ENCODE measurements at regions not wholly inside any gene's neighbourhood (a gene's known extent, or its start where the extent isn't known, plus 50 kb on each side); places are given as distances from the start of the nearest gene placed in this dataset.

DNA sequence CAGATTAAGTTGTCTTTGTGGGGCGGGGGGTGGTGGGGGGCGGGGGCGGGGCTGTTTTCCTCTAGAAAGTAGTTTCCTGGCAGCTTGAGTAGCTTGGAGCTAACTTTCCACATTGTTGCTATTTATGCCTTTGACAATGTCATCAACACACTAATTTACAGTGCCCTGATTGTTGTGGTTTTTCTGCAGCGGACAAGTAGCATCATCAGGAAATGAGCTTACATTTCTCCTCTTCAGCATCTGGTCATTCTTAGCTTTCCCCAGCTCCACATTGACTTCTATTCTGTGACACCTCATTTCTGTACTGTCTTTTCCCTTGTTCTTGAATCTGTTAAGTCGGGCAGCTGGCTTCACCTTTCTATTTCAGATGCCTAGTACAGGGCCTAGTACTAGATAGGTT lies 112.3 kb upstream of the RAD23B start:
- Histone ChIP-seq H3K9me3 (ENCODE audit: control insufficient read depth, insufficient read depth, low read depth, low read length) (no peaks in the 10 kb centered on the region), H2AFZ (ENCODE audit: low read length) (no peak overlapping the region), H4K20me1 (ENCODE audit: control insufficient read depth, extremely low read depth, insufficient read depth, low read length) (no peaks in the 10 kb centered on the region), H3K4me1 (ENCODE audit: control insufficient read depth, extremely low read depth, insufficient read depth, low read length) (no peaks in the 10 kb centered on the region), H3K27ac (ENCODE audit: insufficient read depth, low read length) (no peak overlapping the region), H3K36me3 (ENCODE audit: control insufficient read depth, insufficient read depth, low read length) (no peaks in the 10 kb centered on the region), H3K4me3 (replicated peaks in 1 of 4; ENCODE audit: control extremely low read depth in 1 of 4, insufficient read depth in 1 of 4, low read depth in 3 of 4, low read length in 4 of 4) (no peak overlapping the region), H3K9ac (ENCODE audit: insufficient read depth, low read length) (no peak overlapping the region), H3K79me2 (ENCODE audit: control insufficient read depth, insufficient read depth, low read length) (no peaks in the 10 kb centered on the region), H3K27me3 (ENCODE audit: control insufficient read depth, insufficient read depth, low read length) (no peaks in the 10 kb centered on the region), H3K4me2 (ENCODE audit: extremely low read depth, insufficient read depth, low read length) (no peak overlapping the region)
- no peak for DNase-seq (ENCODE audit: low read depth in 2 of 2)
- TF ChIP-seq EZH2 (IDR thresholded peaks at IDR 0.05; ENCODE audit: low read length, missing control alignments), result no peak
- TF ChIP-seq, protein P1, sequence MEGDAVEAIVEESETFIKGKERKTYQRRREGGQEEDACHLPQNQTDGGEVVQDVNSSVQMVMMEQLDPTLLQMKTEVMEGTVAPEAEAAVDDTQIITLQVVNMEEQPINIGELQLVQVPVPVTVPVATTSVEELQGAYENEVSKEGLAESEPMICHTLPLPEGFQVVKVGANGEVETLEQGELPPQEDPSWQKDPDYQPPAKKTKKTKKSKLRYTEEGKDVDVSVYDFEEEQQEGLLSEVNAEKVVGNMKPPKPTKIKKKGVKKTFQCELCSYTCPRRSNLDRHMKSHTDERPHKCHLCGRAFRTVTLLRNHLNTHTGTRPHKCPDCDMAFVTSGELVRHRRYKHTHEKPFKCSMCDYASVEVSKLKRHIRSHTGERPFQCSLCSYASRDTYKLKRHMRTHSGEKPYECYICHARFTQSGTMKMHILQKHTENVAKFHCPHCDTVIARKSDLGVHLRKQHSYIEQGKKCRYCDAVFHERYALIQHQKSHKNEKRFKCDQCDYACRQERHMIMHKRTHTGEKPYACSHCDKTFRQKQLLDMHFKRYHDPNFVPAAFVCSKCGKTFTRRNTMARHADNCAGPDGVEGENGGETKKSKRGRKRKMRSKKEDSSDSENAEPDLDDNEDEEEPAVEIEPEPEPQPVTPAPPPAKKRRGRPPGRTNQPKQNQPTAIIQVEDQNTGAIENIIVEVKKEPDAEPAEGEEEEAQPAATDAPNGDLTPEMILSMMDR (conservative IDR thresholded peaks at IDR 0.05 in 1 of 2, IDR thresholded peaks at IDR 0.05 in 1 of 2; ENCODE audit: low read depth in 1 of 2, low read length in 2 of 2), result no peak

- Histone ChIP-seq H3K9ac (ENCODE audit: insufficient read depth, low read length) (no peak overlapping the region), H3K4me1 (ENCODE audit: control insufficient read depth, extremely low read depth, insufficient read depth, low read length) (no peaks in the 10 kb centered on the region), H3K27me3 (ENCODE audit: control insufficient read depth, insufficient read depth, low read length) (no peaks in the 10 kb centered on the region), H3K4me3 (replicated peaks in 1 of 4; ENCODE audit: control extremely low read depth in 1 of 4, insufficient read depth in 1 of 4, low read depth in 3 of 4, low read length in 4 of 4) (no peak overlapping the region), H4K20me1 (ENCODE audit: control insufficient read depth, extremely low read depth, insufficient read depth, low read length) (no peaks in the 10 kb centered on the region), H3K79me2 (ENCODE audit: control insufficient read depth, insufficient read depth, low read length) (no peaks in the 10 kb centered on the region), H3K9me3 (ENCODE audit: control insufficient read depth, insufficient read depth, low read depth, low read length) (no peaks in the 10 kb centered on the region), H3K27ac (ENCODE audit: insufficient read depth, low read length) (no peak overlapping the region), H2AFZ (ENCODE audit: low read length) (no peak overlapping the region), H3K4me2 (ENCODE audit: extremely low read depth, insufficient read depth, low read length) (no peak overlapping the region), H3K36me3 (ENCODE audit: control insufficient read depth, insufficient read depth, low read length) (no peaks in the 10 kb centered on the region)
- peak; percentile 58 to 86 for DNase-seq (ENCODE audit: low read depth in 2 of 2)
- TF ChIP-seq, protein P1 (conservative IDR thresholded peaks at IDR 0.05 in 1 of 2, IDR thresholded peaks at IDR 0.05 in 1 of 2; ENCODE audit: low read depth in 1 of 2, low read length in 2 of 2), result peak; percentile 91 to 96
- no peak for TF ChIP-seq EZH2 (IDR thresholded peaks at IDR 0.05; ENCODE audit: low read length, missing control alignments)
Observed at GRCh38 chr9:107172160-107172978, 110.7 kb upstream of the RAD23B start.

DNA sequence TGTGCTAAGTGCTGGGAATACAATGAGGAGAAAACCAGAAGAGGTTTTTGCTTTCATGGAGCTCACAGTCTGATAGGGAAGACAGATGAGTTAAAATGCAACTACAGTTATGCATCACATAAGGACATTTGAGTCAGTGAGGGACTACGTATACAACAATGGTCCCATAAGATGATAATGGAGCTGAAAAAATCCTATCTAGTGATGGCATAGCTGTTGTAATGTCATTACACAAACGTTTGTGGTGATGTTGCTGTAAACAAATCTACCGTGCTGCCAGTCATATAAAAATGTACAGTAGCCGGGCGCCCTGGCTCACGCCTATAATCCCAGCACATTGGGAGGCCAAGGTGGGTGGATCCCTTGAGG lies 110.1 kb upstream of the RAD23B start:
- Histone ChIP-seq H3K4me2 (ENCODE audit: extremely low read depth, insufficient read depth, low read length) (no peak overlapping the region), H3K79me2 (ENCODE audit: control insufficient read depth, insufficient read depth, low read length) (no peaks in the 10 kb centered on the region), H3K36me3 (ENCODE audit: control insufficient read depth, insufficient read depth, low read length) (no peaks in the 10 kb centered on the region), H3K4me1 (ENCODE audit: control insufficient read depth, extremely low read depth, insufficient read depth, low read length) (no peaks in the 10 kb centered on the region), H4K20me1 (ENCODE audit: control insufficient read depth, extremely low read depth, insufficient read depth, low read length) (no peaks in the 10 kb centered on the region), H3K4me3 (replicated peaks in 1 of 4; ENCODE audit: control extremely low read depth in 1 of 4, insufficient read depth in 1 of 4, low read depth in 3 of 4, low read length in 4 of 4) (no peak overlapping the region), H3K27me3 (ENCODE audit: control insufficient read depth, insufficient read depth, low read length) (no peaks in the 10 kb centered on the region), H2AFZ (ENCODE audit: low read length) (no peak overlapping the region), H3K9ac (ENCODE audit: insufficient read depth, low read length) (no peak overlapping the region), H3K9me3 (ENCODE audit: control insufficient read depth, insufficient read depth, low read depth, low read length) (no peaks in the 10 kb centered on the region), H3K27ac (ENCODE audit: insufficient read depth, low read length) (no peak overlapping the region)
- no peak for TF ChIP-seq EZH2 (IDR thresholded peaks at IDR 0.05; ENCODE audit: low read length, missing control alignments)
- TF ChIP-seq, protein P1 (conservative IDR thresholded peaks at IDR 0.05 in 1 of 2, IDR thresholded peaks at IDR 0.05 in 1 of 2; ENCODE audit: low read depth in 1 of 2, low read length in 2 of 2), result no peak
- DNase-seq (ENCODE audit: low read depth in 2 of 2), result no peak
